GM18519 (cell line): ENCODE measurements at regions not wholly inside any gene's neighbourhood (a gene's known extent, or its start where the extent isn't known, plus 50 kb on each side); places are given as distances from the start of the nearest gene placed in this dataset.

Source experiments
- ATAC-seq: cut with Tn5 transposase; IDR thresholded peaks from one replicate; pipeline ENCODE4 v1.9.1; 2021; ENCODE audit warnings: mild to moderate bottlenecking, moderate library complexity; ENCODE audit not compliant: unreplicated experiment, low FRiP score

DNA sequence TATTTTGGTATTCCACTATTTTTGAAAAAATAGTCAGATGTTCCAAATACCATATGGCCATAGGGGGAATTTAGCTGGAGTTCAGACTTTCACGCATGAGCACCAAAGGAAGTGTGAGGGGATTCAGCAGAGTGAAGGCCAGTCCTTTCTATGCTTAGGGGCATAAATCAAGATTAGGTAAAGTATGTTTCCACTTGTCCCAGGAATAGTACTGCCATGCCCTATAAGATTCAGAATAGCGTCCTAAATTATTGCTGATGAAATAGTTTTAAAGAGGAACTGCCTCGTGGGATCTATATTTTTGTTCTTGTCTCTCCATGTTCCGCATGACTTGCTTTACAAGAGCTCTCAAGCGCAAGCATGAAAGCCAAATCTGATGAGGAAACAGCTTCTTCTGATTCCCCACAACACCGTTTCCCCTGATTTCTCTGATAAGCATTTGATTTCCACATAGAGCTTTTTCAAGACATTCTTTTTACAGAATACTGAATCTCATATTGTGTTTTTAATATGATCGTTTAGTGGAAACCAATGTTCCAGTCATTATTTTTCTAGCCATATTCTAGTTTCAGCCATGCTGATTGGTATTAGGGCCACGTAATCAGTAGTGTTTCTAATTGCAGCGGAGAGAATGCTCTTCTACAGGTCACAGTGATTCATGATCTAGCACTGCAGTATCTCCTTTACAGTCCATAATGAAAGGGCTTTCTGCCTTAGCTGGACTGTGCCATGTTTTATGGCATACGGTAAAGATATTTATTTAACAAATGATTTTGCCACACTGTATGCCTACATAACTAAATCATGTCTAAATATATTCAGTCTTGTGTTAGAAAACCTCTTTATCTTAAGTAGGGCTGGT, 492.3 kb downstream of the CENPC start:
- ATAC-seq = no peak

DNA sequence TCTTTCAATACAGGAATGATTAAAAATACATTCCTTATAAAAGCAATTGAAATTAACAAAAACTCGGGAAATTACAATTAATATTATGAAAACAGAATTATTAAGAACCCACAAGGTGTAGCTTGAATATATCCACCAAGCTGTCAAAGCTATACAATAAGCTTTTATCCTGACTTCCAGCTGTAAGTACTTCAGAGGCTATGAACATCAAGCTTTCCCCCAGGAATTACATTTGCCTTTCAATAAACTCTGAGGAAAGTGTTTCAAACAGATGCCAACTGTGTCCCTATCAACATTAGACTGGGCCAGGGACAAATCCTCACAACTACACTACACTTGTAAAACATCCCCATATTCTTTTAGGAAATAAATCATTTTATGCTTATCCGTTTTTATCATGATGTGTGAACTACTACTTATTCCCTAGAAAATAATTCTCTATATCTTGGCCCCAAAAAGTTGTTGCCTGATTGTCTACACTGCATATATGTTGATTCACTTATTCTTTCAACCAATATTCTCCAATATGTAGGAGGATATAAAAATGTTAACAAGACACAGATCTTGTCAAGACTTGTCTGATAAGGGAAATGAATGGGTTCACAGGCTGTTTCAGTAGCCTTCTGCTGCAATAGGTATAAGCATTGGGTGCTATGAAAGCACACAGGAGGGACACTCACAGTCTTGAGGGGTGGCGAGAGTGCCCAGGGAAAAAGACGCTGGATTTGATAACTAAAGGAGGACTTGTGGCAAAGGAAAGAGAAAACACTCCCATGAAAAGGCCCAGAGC, 494.1 kb downstream of the CENPC start:
- no peak for ATAC-seq

DNA sequence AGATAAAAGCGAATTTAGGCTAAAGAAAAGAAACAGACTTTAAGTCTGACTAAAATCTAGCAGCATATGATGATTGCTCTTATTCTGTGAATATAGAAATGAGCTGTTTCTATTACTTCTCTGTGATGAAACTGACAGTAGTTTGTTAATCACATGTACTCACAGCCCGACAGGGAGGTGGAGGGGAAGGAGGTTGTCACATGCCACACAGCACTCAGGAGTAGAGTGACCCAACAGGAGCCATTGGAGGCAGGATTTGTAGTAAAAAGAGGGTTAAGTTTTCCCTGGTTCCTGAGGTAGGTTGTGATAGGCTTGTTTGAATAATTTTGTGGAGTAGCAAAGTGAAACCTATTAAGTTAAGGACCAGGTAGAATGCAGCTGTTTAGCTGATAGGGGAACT, 495.9 kb downstream of the CENPC start:
- ATAC-seq = no peak

DNA sequence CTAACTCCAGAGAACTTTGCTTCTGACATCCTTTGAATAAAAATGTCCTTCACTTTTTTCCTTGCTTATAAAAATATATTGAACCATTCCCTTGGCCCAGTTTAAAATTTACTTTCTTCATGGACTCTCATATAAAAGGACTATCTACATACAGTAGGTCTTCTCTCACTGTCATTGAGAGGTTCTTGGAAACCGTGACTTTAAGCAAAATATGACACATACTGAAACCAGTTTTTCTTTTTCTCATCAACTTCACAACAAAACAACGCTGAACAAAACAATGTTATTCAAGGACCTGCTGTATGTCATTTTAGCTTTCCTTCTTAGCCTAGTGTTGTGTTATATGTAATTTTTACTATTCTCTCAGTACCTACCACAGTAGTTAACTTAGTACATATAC, 496.8 kb downstream of the CENPC start:
- ATAC-seq = no peak

DNA sequence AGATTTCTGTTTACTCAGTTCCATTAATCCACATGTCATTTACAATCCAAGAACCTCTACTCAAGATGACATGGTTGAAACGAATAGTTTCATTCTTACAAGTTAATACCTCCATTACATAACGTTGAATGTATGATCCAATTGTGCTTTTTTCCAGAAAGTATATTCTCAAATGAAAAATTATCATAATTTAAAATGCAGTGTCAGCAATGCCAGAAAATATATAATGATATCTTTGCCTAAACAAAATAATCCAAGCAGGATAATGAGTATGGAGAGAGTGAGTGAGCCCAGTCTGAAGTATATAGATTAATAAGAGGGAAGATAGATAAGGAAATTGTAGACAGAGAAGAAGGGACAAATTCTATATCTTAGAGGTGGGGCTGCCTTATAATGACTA, 505.0 kb downstream of the CENPC start:
- no peak for ATAC-seq

DNA sequence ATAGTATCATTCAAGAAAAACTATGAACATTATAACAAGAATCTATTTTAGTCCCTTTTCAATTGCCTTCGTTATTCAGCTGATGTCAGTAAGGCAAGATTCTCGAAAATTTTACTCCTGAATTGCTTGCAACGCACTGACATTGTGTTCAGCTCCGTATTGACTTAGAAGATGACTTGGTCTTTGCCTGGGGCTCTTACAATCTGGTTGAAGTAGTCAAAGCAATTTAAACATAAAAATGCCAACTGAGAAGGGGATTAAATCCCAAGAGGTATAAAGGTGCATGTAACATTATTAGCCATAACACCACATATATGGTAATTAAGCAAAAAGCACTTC, 507.1 kb downstream of the CENPC start:
- ATAC-seq = no peak

DNA sequence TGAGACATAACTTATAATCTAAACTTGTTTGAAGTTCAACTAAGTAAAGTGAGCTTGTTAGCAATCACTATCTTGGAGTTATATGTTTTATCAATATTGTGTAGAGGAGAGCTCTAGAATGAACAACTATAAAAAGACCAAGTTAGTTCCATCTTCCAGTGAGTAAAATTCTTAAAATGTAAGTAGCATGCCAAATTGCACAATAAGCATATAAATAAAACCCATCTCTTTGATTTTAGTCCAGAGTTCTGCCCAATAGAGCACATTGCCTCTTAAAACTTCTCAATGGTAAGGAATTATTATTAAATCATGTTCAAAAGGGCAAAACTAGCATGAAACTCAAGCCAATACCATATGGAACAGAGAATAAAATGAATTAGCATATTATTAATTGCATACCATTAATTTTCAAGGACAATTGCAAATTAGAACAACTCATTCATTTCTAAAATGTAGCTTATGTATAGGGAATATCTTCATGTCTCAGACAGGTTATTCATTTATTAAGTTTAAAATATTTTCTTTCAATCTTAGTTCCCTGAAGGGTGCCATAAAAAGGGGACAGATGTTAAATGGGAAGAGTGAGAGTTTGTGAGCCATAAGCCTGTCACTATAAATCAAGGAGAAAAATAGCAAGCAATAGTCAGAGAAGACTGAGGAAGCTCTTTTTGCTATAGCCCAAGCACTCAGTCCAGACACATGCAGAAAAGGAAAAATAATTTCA, 507.6 kb downstream of the CENPC start:
- ATAC-seq = no peak

DNA sequence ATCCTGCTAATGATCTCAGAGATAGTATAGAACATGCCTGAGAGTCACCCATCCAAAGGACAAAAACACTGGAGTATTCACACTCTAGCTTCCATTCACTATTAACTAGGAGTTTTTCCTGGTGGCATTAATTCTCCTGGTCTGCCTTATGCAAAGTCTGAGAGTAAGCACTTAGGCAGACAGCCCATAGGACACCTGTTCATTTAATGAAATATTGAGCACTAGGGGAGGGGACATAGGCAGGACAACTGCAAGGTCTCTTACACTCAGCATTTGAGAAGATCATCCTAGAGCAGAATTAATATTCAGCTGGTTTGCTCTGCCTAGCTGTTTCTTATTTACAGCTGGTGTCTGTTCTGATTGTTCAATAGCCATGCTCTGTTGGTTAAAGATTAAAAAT, 508.5 kb downstream of the CENPC start:
- no peak for ATAC-seq

DNA sequence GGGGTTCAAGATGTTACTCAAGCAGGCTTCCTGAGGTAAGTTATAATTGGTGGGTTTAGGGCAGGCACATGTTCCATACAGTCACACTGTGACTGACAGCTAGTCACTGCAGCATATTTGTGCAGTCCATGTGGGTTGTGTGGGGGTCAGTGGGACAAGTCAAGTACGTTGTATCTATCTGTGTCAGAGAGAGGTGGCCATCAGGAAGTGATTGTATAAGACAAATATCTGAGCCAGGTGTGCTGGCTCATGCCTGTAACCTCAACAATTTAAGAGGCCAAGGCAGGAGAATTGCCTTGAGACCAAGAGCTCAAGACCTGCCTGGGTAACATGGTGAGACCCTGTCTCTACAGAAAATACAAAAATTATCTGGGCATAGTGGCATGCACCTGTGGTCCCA, 509.3 kb downstream of the CENPC start:
- no peak for ATAC-seq

DNA sequence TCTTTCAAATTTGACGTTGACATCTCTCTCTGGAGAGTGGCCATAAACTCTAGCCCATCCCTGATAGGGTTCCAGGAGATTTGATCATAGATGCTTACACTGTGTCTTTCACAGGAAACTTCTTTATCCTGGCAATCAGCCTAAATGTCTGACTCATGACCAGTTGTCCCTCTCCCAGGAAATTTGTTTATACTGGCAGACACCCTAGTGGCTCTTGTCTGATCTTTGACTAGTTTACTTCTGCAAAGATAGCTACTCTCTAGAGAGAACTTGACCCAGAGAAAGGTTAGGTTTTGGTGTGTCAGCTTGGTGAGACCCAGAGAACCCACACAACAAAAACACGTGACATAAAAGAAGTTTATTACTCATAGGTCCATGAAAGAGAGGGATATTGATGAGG, 509.8 kb downstream of the CENPC start:
- ATAC-seq = no peak

DNA sequence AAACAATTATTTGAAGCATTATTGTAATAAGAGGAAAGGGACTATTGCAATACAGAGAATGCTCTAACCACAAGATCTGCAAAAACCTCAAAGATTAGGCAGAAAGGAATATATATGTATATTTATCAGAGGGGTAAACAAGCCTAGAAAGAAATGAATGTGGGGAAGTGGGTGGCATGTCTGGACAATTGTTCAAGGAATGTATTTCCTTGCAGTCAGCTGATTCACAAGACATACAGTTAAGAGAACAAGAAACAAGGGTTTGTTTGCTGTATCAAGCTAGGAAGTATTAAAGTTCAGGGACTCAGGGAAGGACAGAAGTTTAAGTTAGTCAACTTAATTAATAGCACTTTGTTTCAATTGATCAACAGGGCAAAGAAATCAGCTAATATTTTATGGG, 514.7 kb downstream of the CENPC start:
- no peak for ATAC-seq

DNA sequence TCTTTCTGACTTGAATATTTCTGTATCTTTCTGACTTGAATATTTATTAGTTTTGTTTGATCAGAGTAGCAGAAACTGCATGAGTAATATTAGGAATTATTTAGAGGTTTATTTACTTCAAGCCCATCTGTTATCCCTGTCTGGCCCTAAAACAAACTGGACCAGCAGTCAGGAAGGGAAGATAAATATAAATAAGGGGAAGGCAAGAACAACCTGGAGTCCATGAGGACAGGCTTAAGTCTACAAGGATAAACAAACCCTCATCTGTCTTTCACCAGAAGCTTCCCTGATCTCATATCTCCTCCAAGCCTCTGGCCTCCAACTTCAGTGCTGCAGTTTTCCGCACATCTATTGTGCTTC, 524.9 kb downstream of the CENPC start:
- no peak for ATAC-seq

DNA sequence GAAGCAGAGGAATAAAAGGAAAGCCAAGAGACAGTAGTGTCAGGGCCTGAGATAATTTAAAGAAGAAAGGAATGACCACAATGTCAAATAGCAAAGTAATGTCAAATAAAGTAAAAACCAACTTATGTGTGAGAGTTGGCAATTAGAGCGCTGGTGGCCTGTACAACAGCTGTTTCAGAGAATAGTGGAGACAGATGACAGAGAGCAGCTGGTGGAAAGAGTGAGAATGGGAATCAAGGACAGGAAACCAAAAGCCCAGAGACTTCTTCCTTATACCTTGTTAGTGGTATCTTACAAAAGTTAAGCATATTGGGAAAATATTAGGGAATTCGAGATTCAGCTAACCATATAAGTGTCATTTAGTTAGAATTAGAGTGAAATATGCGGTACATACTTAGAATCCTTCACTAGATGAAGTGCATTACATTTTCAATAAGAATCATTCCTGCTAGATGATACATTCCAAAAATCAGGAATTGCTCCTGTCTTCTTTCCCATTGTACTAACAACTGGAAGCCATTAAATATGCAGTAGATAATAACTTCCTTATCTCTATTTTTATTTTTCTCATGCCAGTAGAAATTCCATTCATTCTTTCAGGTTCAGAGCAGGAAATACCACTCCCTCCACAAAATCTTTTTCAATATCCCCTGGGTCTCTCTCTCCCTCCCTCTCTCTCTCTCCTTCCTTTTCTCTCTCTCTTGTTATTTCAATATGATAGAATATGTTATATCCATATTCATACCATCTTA, 525.4 kb downstream of the CENPC start:
- ATAC-seq = no peak

DNA sequence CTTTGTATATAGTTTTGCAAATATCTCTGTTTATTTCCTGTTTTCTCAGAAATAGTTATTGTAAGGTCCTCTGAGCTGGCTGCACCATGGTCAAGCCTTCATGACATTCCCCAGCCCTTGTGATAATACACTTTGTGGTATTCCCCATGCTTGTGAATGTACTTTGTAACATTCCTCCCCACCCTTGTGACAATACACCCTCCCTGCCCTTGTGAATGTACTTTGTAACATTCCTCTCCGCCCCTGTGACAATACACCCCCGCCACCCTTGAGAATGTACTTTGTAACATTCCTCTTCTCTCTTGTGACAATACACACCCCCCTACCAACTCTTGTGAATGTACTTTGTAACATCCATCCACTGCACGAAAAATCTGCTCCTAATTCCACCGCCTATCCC, 530.7 kb downstream of the CENPC start:
- ATAC-seq = no peak

DNA sequence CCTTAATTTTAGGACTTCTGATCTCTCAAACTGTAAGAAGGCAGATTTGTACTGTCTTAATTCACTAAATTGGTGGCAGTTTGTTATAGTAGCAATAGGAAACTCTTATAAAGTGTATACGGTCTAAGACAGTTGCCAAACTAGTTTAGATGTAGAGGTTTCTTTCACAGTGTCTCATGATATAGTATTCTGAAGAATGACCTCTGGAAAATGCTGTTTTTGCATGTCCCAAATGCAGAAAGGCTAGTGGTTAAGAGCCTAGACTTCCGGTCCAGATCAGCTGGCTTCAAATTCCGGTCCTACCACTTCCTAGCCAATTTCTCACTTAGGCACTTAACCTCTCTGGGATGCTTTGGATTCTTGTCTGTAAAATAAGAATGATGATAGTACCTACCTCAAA, 538.5 kb downstream of the CENPC start:
- no peak for ATAC-seq

DNA sequence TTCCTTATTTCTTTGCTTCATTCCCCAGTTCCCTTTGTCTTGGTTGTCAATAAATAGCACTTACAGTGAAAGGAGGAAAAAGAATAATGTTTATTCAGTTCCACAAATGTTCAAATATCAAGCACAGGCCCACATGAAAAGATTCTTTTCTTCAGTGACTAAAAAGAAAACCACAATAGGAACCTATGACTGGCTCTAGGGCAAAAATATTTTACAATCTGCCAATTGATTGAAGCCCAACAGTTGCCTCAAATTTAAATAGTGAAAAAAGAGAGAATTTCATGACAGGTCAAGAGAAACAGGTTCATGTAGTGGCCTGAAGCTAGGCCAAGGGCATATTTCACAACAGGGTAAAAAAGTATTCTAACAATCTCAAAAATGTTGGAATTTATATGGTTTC, 553.8 kb downstream of the CENPC start:
- no peak for ATAC-seq

DNA sequence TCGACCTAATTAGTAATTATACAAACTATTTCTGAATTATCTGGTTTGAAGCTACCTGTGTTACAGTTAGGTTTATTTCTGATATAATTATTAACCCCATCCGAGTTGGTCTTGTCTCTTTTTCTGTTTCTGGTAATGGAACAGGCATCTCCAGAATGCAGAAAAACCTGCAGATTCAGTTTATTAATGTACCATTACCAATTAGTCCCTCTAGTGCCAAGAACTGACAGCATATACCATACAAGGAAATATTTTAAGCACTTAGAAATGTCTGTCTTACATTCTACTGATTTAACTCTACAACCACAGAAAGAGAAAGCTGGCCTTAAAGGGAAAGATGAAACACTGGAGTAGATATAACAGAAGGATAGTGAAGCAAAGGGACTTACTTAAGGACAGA, 570.6 kb downstream of the CENPC start:
- no peak for ATAC-seq

DNA sequence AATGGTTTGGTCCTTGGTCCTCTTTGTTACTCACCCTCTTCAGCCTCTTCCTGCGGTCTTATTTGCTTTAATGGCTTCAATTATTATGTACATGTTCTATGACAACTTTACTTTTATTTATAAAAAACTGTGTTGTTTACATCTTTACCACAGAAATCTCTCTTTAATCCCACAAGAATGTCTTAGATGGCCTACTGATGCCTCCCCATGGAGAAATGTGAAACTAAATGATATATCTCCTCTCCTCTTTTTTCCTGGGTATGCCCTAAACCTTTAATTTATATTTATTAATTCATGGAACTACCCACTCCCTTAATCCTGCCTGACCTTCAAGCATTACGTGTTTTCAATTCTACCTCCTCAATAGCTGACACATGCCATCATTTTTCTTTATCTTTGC, 573.2 kb downstream of the CENPC start:
- ATAC-seq = no peak

DNA sequence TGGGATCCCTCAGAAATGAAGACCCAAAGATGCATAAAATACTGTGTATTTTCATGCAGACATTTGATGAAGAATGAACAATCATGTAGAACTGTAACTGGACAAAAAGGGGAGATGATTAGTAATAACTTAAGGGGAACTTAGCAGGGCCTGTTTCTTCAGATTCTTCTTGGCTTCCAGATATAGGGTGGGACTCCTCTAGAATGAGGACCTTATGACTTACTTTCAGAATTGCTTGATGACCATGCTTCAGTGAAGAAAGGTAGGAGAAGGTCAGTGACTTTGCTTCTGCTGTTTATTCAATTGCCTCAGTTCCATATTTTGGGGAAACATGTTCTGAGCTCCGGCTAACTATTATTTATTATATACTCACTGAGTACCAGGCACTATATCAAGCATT, 580.8 kb downstream of the CENPC start:
- no peak for ATAC-seq

DNA sequence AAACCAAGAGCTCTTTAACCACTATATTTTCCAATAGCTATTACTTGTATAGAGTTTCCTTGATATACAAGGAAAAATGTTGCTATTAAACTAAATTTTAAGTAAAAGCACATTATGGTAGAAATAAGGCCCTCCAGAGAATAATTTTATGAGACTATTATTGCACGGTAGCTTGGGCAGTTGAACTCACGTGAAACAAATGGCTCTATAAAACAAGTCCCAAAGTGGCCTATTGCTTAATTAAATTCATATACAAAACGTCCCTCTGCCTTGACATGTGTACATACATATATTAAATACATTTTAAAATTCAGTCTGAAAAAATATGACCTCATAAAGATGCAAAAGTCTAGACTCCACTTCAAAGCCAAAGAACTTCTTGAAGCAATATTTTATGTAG, 582.2 kb downstream of the CENPC start:
- ATAC-seq = no peak

DNA sequence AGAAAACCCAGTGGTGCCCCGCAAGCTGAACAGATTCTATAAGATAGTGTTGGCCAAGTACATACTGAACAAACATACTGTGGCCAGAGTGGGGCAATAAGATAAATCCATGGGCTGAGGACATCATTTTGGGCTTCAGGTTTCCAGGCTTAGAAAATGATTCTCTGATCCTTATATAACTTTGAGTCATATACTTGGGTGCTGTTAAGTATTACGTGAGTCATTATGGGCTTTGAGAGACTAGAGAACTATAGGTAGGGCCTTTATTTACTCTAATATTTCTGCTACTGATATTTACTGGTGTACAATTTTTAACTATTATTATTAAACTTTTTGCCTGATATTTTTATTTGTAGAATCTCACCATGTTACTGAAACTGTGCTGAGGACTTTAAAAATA, 586.1 kb downstream of the CENPC start:
- ATAC-seq = no peak
